ENCODE measurements at regions not wholly inside any gene's neighbourhood (a gene's known extent, or its start where the extent isn't known, plus 50 kb on each side); places are given as distances from the start of the nearest gene placed in this dataset.

DNA sequence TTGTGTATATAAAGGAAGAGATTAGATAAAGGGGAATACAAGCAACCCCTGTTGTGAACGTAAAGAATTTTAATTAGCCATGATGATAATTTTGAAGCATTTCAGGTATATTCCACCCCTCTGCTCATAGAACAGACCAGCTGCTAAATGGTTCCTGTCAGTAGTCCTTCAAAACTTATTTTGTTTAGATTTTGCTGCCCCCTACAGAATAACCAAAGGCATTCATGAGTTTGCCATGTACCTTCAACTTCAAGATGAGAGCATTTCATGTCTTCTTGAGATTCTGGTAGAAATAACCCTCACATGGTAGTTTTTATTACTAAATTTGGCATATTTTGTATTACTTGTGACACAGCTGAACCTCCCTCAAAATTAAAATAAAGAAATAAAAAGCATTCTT is 1586.7 kb downstream of the HACE1 start:
- H3K27ac ChIP-seq (ENCODE audit: low read depth in 1 of 2, low read length in 2 of 2): no peak overlapping the region
- no peaks in the 10 kb centered on the region for H3K36me3 ChIP-seq (ENCODE audit: control insufficient read depth in 4 of 4, insufficient read depth in 3 of 4, low read depth in 1 of 4, low read length in 3 of 4)
- H3K9ac ChIP-seq (ENCODE audit: low read depth in 1 of 2, low read length in 2 of 2): no peak overlapping the region
- H3K4me3 ChIP-seq (ENCODE audit: low read depth in 1 of 3, low read length in 3 of 3): no peak overlapping the region
- no peak for DNase-seq (ENCODE audit: low spot score)
- H3K4me1 ChIP-seq (ENCODE audit: control insufficient read depth in 4 of 4, insufficient read depth in 4 of 4, low read length in 3 of 4): no peaks in the 10 kb centered on the region
- 19% methylated on average over 1 of the region's 1 CpG for WGBS
- no peaks in the 10 kb centered on the region for H3K9me3 ChIP-seq (ENCODE audit: control insufficient read depth in 4 of 4, low read length in 3 of 4)
- peak; percentile 69 to 76 for TF ChIP-seq RAD21 (IDR thresholded peaks at IDR 0.05)
- TF ChIP-seq, protein P1, sequence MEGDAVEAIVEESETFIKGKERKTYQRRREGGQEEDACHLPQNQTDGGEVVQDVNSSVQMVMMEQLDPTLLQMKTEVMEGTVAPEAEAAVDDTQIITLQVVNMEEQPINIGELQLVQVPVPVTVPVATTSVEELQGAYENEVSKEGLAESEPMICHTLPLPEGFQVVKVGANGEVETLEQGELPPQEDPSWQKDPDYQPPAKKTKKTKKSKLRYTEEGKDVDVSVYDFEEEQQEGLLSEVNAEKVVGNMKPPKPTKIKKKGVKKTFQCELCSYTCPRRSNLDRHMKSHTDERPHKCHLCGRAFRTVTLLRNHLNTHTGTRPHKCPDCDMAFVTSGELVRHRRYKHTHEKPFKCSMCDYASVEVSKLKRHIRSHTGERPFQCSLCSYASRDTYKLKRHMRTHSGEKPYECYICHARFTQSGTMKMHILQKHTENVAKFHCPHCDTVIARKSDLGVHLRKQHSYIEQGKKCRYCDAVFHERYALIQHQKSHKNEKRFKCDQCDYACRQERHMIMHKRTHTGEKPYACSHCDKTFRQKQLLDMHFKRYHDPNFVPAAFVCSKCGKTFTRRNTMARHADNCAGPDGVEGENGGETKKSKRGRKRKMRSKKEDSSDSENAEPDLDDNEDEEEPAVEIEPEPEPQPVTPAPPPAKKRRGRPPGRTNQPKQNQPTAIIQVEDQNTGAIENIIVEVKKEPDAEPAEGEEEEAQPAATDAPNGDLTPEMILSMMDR (IDR thresholded peaks at IDR 0.05; ENCODE audit: low read depth, low read length, missing input control): peak; percentile 42
- TF ChIP-seq, protein P2, sequence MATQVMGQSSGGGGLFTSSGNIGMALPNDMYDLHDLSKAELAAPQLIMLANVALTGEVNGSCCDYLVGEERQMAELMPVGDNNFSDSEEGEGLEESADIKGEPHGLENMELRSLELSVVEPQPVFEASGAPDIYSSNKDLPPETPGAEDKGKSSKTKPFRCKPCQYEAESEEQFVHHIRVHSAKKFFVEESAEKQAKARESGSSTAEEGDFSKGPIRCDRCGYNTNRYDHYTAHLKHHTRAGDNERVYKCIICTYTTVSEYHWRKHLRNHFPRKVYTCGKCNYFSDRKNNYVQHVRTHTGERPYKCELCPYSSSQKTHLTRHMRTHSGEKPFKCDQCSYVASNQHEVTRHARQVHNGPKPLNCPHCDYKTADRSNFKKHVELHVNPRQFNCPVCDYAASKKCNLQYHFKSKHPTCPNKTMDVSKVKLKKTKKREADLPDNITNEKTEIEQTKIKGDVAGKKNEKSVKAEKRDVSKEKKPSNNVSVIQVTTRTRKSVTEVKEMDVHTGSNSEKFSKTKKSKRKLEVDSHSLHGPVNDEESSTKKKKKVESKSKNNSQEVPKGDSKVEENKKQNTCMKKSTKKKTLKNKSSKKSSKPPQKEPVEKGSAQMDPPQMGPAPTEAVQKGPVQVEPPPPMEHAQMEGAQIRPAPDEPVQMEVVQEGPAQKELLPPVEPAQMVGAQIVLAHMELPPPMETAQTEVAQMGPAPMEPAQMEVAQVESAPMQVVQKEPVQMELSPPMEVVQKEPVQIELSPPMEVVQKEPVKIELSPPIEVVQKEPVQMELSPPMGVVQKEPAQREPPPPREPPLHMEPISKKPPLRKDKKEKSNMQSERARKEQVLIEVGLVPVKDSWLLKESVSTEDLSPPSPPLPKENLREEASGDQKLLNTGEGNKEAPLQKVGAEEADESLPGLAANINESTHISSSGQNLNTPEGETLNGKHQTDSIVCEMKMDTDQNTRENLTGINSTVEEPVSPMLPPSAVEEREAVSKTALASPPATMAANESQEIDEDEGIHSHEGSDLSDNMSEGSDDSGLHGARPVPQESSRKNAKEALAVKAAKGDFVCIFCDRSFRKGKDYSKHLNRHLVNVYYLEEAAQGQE (IDR thresholded peaks at IDR 0.05): no peak
- no peak for TF ChIP-seq SP1 (IDR thresholded peaks at IDR 0.05)
- TF ChIP-seq FOXA1 (IDR thresholded peaks at IDR 0.05): no peak
- TF ChIP-seq NR2F2 (IDR thresholded peaks at IDR 0.05): no peak
- TF ChIP-seq JUND (IDR thresholded peaks at IDR 0.05): no peak
- TF ChIP-seq ATF3 (IDR thresholded peaks at IDR 0.05): no peak
- H3K27me3 ChIP-seq (ENCODE audit: control insufficient read depth in 4 of 4, insufficient read depth in 4 of 4, low read length in 3 of 4): no peaks in the 10 kb centered on the region

DNA sequence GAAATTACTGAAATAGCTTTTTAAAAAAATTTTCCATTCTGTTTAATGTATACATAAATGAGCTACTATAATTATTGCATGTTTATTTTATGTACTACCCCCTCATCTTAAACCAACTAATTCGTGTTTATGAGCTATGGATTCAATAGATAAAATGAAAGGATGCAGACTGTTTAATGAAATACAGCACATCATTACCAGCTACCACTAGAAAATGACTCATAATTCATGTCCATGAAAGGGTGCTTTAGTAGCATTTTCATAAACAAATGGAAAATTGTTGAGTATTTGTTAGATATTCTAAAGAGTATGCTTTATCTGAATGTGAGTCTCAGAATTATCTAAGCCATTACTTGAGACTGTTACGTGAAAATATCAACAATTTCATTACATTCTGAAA is 1590.1 kb downstream of the HACE1 start:
- Histone ChIP-seq H3K27ac (ENCODE audit: low read depth in 1 of 2, low read length in 2 of 2) (no peak overlapping the region), H3K36me3 (ENCODE audit: control insufficient read depth in 4 of 4, insufficient read depth in 3 of 4, low read depth in 1 of 4, low read length in 3 of 4) (no peaks in the 10 kb centered on the region), H3K4me1 (ENCODE audit: control insufficient read depth in 4 of 4, insufficient read depth in 4 of 4, low read length in 3 of 4) (no peaks in the 10 kb centered on the region), H3K4me3 (ENCODE audit: low read depth in 1 of 3, low read length in 3 of 3) (no peak overlapping the region), H3K9me3 (ENCODE audit: control insufficient read depth in 4 of 4, low read length in 3 of 4) (no peaks in the 10 kb centered on the region), H3K9ac (ENCODE audit: low read depth in 1 of 2, low read length in 2 of 2) (no peak overlapping the region), H3K27me3 (ENCODE audit: control insufficient read depth in 4 of 4, insufficient read depth in 4 of 4, low read length in 3 of 4) (no peaks in the 10 kb centered on the region)
- no peak for DNase-seq (ENCODE audit: low spot score)
- TF ChIP-seq FOXA1 (IDR thresholded peaks at IDR 0.05): no peak
- TF ChIP-seq, protein P3, sequence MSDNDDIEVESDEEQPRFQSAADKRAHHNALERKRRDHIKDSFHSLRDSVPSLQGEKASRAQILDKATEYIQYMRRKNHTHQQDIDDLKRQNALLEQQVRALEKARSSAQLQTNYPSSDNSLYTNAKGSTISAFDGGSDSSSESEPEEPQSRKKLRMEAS (IDR thresholded peaks at IDR 0.05): no peak
- TF ChIP-seq RAD21 (IDR thresholded peaks at IDR 0.05): no peak
- no peak for TF ChIP-seq GABPA (IDR thresholded peaks at IDR 0.05 in 1 of 2, conservative IDR thresholded peaks at IDR 0.05 in 1 of 2)
- no peak for TF ChIP-seq YY1 (IDR thresholded peaks at IDR 0.05)
- TF ChIP-seq SP1 (IDR thresholded peaks at IDR 0.05): no peak
- TF ChIP-seq JUND (IDR thresholded peaks at IDR 0.05): no peak
- 62% methylated on average over 2 of the region's 2 CpGs for WGBS

GRCh38 chr6:103268335-103268734 is 1591.4 kb downstream of the HACE1 start:
- no peak overlapping the region for H3K4me3 ChIP-seq (ENCODE audit: low read depth in 1 of 3, low read length in 3 of 3)
- H3K9ac ChIP-seq (ENCODE audit: low read depth in 1 of 2, low read length in 2 of 2): no peak overlapping the region
- no peaks in the 10 kb centered on the region for H3K27me3 ChIP-seq (ENCODE audit: control insufficient read depth in 4 of 4, insufficient read depth in 4 of 4, low read length in 3 of 4)
- no peaks in the 10 kb centered on the region for H3K4me1 ChIP-seq (ENCODE audit: control insufficient read depth in 4 of 4, insufficient read depth in 4 of 4, low read length in 3 of 4)
- H3K36me3 ChIP-seq (ENCODE audit: control insufficient read depth in 4 of 4, insufficient read depth in 3 of 4, low read depth in 1 of 4, low read length in 3 of 4): no peaks in the 10 kb centered on the region
- no peak overlapping the region for H3K27ac ChIP-seq (ENCODE audit: low read depth in 1 of 2, low read length in 2 of 2)
- H3K9me3 ChIP-seq (ENCODE audit: control insufficient read depth in 4 of 4, low read length in 3 of 4): no peaks in the 10 kb centered on the region
- WGBS: 74% methylated on average over 2 of the region's 2 CpGs
- DNase-seq (ENCODE audit: low spot score): no peak
- no peak for TF ChIP-seq TAF1 (conservative IDR thresholded peaks at IDR 0.05)
- no peak for TF ChIP-seq HNF4A (conservative IDR thresholded peaks at IDR 0.05)
- no peak for TF ChIP-seq ZBTB33 (IDR thresholded peaks at IDR 0.05)

All from liver (tissue), 8 donors.